ENCODE measurements at regions not wholly inside any gene's neighbourhood (a gene's known extent, or its start where the extent isn't known, plus 50 kb on each side); places are given as distances from the start of the nearest gene placed in this dataset.

DNA sequence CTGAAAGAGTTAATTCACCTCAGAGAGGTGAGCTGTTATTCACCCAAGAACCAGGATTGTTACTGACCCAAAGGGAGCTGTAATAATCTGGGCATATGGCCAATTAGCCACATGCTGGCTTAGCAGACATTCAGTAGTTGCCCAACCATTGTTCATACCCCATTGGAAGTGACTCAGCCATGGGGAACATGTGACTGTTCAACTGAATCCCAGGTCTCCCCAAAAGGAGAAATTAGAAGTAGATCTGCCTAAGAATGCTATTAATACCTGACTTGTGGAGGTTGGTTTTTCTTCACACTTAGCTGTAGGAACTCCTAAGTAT is 272.6 kb upstream of the UBE2E3 start:
- no peak for TF ChIP-seq CTCF (IDR thresholded peaks at IDR 0.05)
- no peak for TF ChIP-seq POLR2A (IDR thresholded peaks at IDR 0.05)

Data from lower leg skin (tissue), 3 donors.